Mesenchymal stem cell (in vitro differentiated cells and primary cell): ENCODE measurements at regions not wholly inside any gene's neighbourhood (a gene's known extent, or its start where the extent isn't known, plus 50 kb on each side); places are given as distances from the start of the nearest gene placed in this dataset.

Experiments used
- DNase-seq: peaks from one replicate; pipeline ENCODE4 v3.0.0-alpha.2; 2013
- H2AFZ ChIP-seq: one replicate; pipeline ENCODE4 v1.6.1; 2013; ENCODE audit warnings: low read depth, mild to moderate bottlenecking, control low read depth, inconsistent platforms, low read length, moderate library complexity
- H2AK5ac ChIP-seq: 2 replicates; pipeline ENCODE4 v1.6.1; 2013; ENCODE audit warnings: low read length, moderate library complexity, mild to moderate bottlenecking, inconsistent platforms; ENCODE audit not compliant: severe bottlenecking
- H2BK120ac ChIP-seq: one replicate; pipeline ENCODE4 v1.6.1; 2013; ENCODE audit warnings: low read depth, mild to moderate bottlenecking, inconsistent platforms, low read length, moderate library complexity
- H2BK12ac ChIP-seq, 2 experiments: one replicate each; pipeline ENCODE4 v1.6.1; 2013; ENCODE audit warnings: inconsistent platforms in 2 of 2, low read length in 2 of 2, mild to moderate bottlenecking in 2 of 2, moderate library complexity in 2 of 2, control low read depth in 1 of 2
- H2BK15ac ChIP-seq: one replicate; pipeline ENCODE4 v1.6.1; 2013; ENCODE audit warnings: mild to moderate bottlenecking, low read depth, inconsistent platforms; ENCODE audit not compliant: poor library complexity, severe bottlenecking
- H2BK5ac ChIP-seq: 2 replicates; pipeline ENCODE4 v1.6.1; 2013; ENCODE audit warnings: low read depth, mild to moderate bottlenecking, low read length, control low read depth, inconsistent platforms; ENCODE audit not compliant: poor library complexity, severe bottlenecking
- H3K14ac ChIP-seq, 2 experiments: one replicate each; pipeline ENCODE4 v1.6.1; 2013; ENCODE audit warnings: inconsistent platforms in 2 of 2, low read length in 2 of 2, control low read depth in 1 of 2, mild to moderate bottlenecking in 1 of 2, moderate library complexity in 1 of 2
- H3K18ac ChIP-seq, 2 experiments: one replicate each; pipeline ENCODE4 v1.6.1; 2013; ENCODE audit warnings: inconsistent platforms in 2 of 2, low read length in 2 of 2, control low read depth in 1 of 2, low read depth in 1 of 2, mild to moderate bottlenecking in 1 of 2
- H3K23ac ChIP-seq, 2 experiments: one replicate each; pipeline ENCODE4 v1.6.1; 2013; ENCODE audit warnings: inconsistent platforms in 2 of 2, low read length in 2 of 2, mild to moderate bottlenecking in 2 of 2, moderate library complexity in 2 of 2, control low read depth in 1 of 2
- H3K27ac ChIP-seq: 2 replicates; pipeline ENCODE4 v1.5.1; 2013; ENCODE audit warnings: mild to moderate bottlenecking, moderate library complexity, low read length, control low read depth, inconsistent platforms; ENCODE audit not compliant: poor library complexity, severe bottlenecking
- H3K27me3 ChIP-seq, 2 experiments: 2 replicates each; pipeline versions ENCODE4 v1.6.1 to v1.7.0; 2013; ENCODE audit warnings: low read length in 2 of 2, mild to moderate bottlenecking in 2 of 2, moderate library complexity in 2 of 2, control low read depth in 1 of 2, inconsistent platforms in 1 of 2; ENCODE audit not compliant: control insufficient read depth in 1 of 2, insufficient read depth in 1 of 2
- H3K36me3 ChIP-seq, 2 experiments: 2 replicates each; pipeline versions ENCODE4 v1.6.1 to v1.7.0; 2013; ENCODE audit warnings: low read length in 2 of 2, control low read depth in 1 of 2, inconsistent platforms in 1 of 2, low read depth in 1 of 2, mild to moderate bottlenecking in 1 of 2; ENCODE audit not compliant: insufficient read depth in 2 of 2, control insufficient read depth in 1 of 2
- H3K4ac ChIP-seq, 2 experiments: one replicate each; pipeline ENCODE4 v1.6.1; 2013; ENCODE audit warnings: inconsistent platforms in 2 of 2, low read length in 2 of 2, mild to moderate bottlenecking in 2 of 2, moderate library complexity in 2 of 2, control low read depth in 1 of 2, low read depth in 1 of 2
- H3K4me1 ChIP-seq: 2 replicates; pipeline ENCODE4 v1.6.1; 2013; ENCODE audit warnings: low read depth, low read length, control low read depth; ENCODE audit not compliant: control insufficient read depth, insufficient read depth
- H3K4me2 ChIP-seq: 2 replicates; pipeline ENCODE4 v1.6.1; 2013; ENCODE audit warnings: low read length, mild to moderate bottlenecking, inconsistent platforms; ENCODE audit not compliant: poor library complexity, severe bottlenecking
- H3K4me3 ChIP-seq, 2 experiments: 2 replicates each; pipeline versions ENCODE4 v1.5.1 to v1.7.0; 2013; ENCODE audit warnings: low read length in 2 of 2, mild to moderate bottlenecking in 2 of 2, control low read depth in 1 of 2, low read depth in 1 of 2; ENCODE audit not compliant: insufficient read depth in 1 of 2
- H3K79me1 ChIP-seq: replicated peaks from 2 replicates; pipeline ENCODE4 v1.6.1; 2013; ENCODE audit warnings: mild to moderate bottlenecking, control low read depth, low read length, inconsistent platforms; ENCODE audit not compliant: poor library complexity, severe bottlenecking
- H3K9ac ChIP-seq: 2 replicates; pipeline ENCODE4 v1.7.0; 2013; ENCODE audit warnings: mild to moderate bottlenecking, low read length, moderate library complexity
- H3K9me3 ChIP-seq: 2 replicates; pipeline ENCODE4 v1.7.0; 2013; ENCODE audit warnings: mild to moderate bottlenecking, low read length; ENCODE audit not compliant: control insufficient read depth
- H4K8ac ChIP-seq: one replicate; pipeline ENCODE4 v1.6.1; 2013; ENCODE audit warnings: inconsistent platforms, mild to moderate bottlenecking, low read length, moderate library complexity
- H4K91ac ChIP-seq: one replicate; pipeline ENCODE4 v1.6.1; 2013; ENCODE audit warnings: mild to moderate bottlenecking, low read length, inconsistent platforms
- WGBS: methylation state at CpG from one replicate; pipeline ENCODE4 v1.1.7; 2013; ENCODE audit warnings: mixed read lengths; 5-methylcytosine and 5-hydroxymethylcytosine counted together

DNA sequence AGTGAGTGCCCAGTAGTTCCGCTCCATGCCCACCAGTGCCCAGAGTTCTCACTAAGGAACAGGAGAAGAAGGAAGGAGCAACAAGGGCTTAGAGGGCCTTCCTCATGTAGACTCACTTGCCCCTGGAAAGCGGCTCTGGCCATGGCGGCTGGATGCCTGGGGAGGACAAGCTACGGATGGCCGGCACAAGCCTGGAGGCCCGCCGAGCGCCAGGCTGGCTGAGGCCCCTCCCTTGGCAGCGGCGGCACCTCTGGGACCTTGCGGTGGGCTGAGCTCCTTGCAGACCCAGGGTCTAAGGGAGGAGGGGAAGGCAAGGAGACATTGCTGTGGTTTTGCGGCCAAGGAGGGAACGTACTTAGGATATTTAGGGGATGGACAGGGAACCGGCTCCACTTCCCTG lies 160.1 kb downstream of the SALL1 start:
- H2BK5ac ChIP-seq, result no peak overlapping the region
- peaks cover 8% of the 10 kb centered on the region for H3K9me3 ChIP-seq
- H3K18ac ChIP-seq, result no peak overlapping the region
- no peak overlapping the region for H2BK120ac ChIP-seq
- no peak overlapping the region for H3K4me3 ChIP-seq
- no peak overlapping the region for H2AFZ ChIP-seq
- no peaks in the 10 kb centered on the region for H3K36me3 ChIP-seq
- no peak overlapping the region for H3K27ac ChIP-seq
- no peaks in the 10 kb centered on the region for H3K4me1 ChIP-seq
- H3K4me2 ChIP-seq, result no peak overlapping the region
- H4K91ac ChIP-seq, result no peak overlapping the region
- H3K27me3 ChIP-seq, result no peaks in the 10 kb centered on the region
- no peak overlapping the region for H3K4ac ChIP-seq
- no peak overlapping the region for H4K8ac ChIP-seq
- H3K14ac ChIP-seq, result no peak overlapping the region
- no peak overlapping the region for H3K23ac ChIP-seq
- no peak overlapping the region for H2AK5ac ChIP-seq
- DNase-seq, result no peak
- no peak overlapping the region for H2BK12ac ChIP-seq
- no peak overlapping the region for H3K9ac ChIP-seq
- WGBS, result 97% methylated on average over 14 of the region's 14 CpGs
- H3K79me1 ChIP-seq, result no peaks in the 10 kb centered on the region
- no peak overlapping the region for H2BK15ac ChIP-seq

GRCh38 chr16:50989047-50989446 lies 162.0 kb downstream of the SALL1 start:
- H3K27ac ChIP-seq, result no peak overlapping the region
- no peak for DNase-seq
- no peaks in the 10 kb centered on the region for H3K27me3 ChIP-seq
- no peak overlapping the region for H4K91ac ChIP-seq
- no peaks in the 10 kb centered on the region for H3K36me3 ChIP-seq
- WGBS, result 87% methylated on average over 1 of the region's 1 CpG
- no peak overlapping the region for H2BK5ac ChIP-seq
- no peak overlapping the region for H3K18ac ChIP-seq
- H3K9me3 ChIP-seq, result peaks cover 8% of the 10 kb centered on the region
- no peak overlapping the region for H2BK12ac ChIP-seq
- H3K4me1 ChIP-seq, result no peaks in the 10 kb centered on the region
- no peak overlapping the region for H4K8ac ChIP-seq
- H3K79me1 ChIP-seq, result no peaks in the 10 kb centered on the region
- no peak overlapping the region for H3K4ac ChIP-seq
- no peak overlapping the region for H3K23ac ChIP-seq
- no peak overlapping the region for H3K14ac ChIP-seq
- no peak overlapping the region for H2AFZ ChIP-seq
- H3K4me2 ChIP-seq, result no peak overlapping the region
- H3K4me3 ChIP-seq, result no peak overlapping the region
- no peak overlapping the region for H2BK15ac ChIP-seq
- no peak overlapping the region for H3K9ac ChIP-seq
- no peak overlapping the region for H2AK5ac ChIP-seq
- H2BK120ac ChIP-seq, result no peak overlapping the region

DNA sequence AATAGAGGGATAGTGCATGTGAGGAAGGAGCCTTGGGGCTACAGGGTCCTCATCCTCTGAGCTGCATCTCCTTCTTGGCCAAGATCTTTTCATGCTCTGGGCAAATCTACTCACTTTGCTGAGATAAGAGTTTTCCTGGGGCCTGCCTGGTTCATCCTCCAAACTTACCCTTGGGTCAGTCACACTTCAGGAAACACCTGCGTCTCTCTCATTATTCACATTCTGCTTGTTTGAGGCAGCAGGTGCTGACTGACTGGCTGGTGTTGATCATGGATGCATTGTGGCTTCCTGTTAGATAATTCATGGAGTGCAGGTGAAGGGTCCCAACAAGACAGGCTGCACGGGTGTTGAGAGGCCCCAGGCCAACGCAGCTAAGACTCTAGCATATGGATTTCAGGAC lies 162.6 kb downstream of the SALL1 start:
- 46% methylated on average over 3 of the region's 3 CpGs for WGBS
- no peak overlapping the region for H2BK120ac ChIP-seq
- H3K36me3 ChIP-seq, result no peaks in the 10 kb centered on the region
- no peak overlapping the region for H3K9ac ChIP-seq
- no peaks in the 10 kb centered on the region for H3K4me1 ChIP-seq
- H2BK12ac ChIP-seq, result no peak overlapping the region
- DNase-seq, result no peak
- no peak overlapping the region for H3K4ac ChIP-seq
- H4K8ac ChIP-seq, result no peak overlapping the region
- no peak overlapping the region for H2BK15ac ChIP-seq
- no peak overlapping the region for H3K27ac ChIP-seq
- no peak overlapping the region for H3K23ac ChIP-seq
- no peak overlapping the region for H2BK5ac ChIP-seq
- H3K27me3 ChIP-seq, result no peaks in the 10 kb centered on the region
- H3K9me3 ChIP-seq, result peaks cover 8% of the 10 kb centered on the region
- no peak overlapping the region for H3K4me3 ChIP-seq
- H3K79me1 ChIP-seq, result no peaks in the 10 kb centered on the region
- no peak overlapping the region for H3K18ac ChIP-seq
- H2AK5ac ChIP-seq, result no peak overlapping the region
- H3K14ac ChIP-seq, result no peak overlapping the region
- no peak overlapping the region for H3K4me2 ChIP-seq
- no peak overlapping the region for H4K91ac ChIP-seq
- H2AFZ ChIP-seq, result no peak overlapping the region

DNA sequence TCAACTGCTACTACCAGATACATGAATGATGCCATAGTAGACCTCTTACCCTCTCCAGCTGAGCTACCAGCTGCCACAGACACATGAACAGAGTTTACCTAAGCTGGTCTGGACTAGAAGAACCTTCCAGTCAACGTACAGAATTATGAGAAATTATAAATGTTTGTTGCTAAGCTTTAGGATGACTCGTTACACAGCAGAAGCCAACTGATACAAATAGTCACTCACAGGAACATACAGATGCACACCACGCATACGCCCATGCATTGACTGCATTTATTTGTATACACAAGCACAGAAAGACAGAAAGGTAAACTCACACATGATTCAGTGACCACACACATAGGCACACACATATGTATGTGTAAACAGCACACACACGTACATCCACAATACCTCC lies 164.6 kb downstream of the SALL1 start:
- no peak overlapping the region for H2AK5ac ChIP-seq
- no peak overlapping the region for H3K27ac ChIP-seq
- no peaks in the 10 kb centered on the region for H3K4me1 ChIP-seq
- no peaks in the 10 kb centered on the region for H3K79me1 ChIP-seq
- H3K18ac ChIP-seq, result no peak overlapping the region
- no peak overlapping the region for H3K14ac ChIP-seq
- H3K9me3 ChIP-seq, result peaks cover 8% of the 10 kb centered on the region
- H3K23ac ChIP-seq, result no peak overlapping the region
- H2BK12ac ChIP-seq, result no peak overlapping the region
- H3K4me3 ChIP-seq, result no peak overlapping the region
- H2BK5ac ChIP-seq, result no peak overlapping the region
- H3K4me2 ChIP-seq, result no peak overlapping the region
- no peak for DNase-seq
- 67% methylated on average over 4 of the region's 5 CpGs for whole genome bisulfite sequencing
- no peaks in the 10 kb centered on the region for H3K36me3 ChIP-seq
- no peak overlapping the region for H2BK15ac ChIP-seq
- H3K4ac ChIP-seq, result no peak overlapping the region
- H2BK120ac ChIP-seq, result no peak overlapping the region
- no peak overlapping the region for H3K9ac ChIP-seq
- no peak overlapping the region for H4K91ac ChIP-seq
- no peaks in the 10 kb centered on the region for H3K27me3 ChIP-seq
- no peak overlapping the region for H4K8ac ChIP-seq
- no peak overlapping the region for H2AFZ ChIP-seq
